DMS153 (cell line): ENCODE measurements at regions not wholly inside any gene's neighbourhood (a gene's known extent, or its start where the extent isn't known, plus 50 kb on each side); places are given as distances from the start of the nearest gene placed in this dataset.
"Not testable (repeated sequence)": the region's sequence is repeated elsewhere in the genome, so short reads cannot be mapped to it uniquely, and the experiment has no call there.

Experiments
- DNase-seq: peaks from one replicate; lab custom pipeline; 2025; lab: John Stamatoyannopoulos, UW

DNA sequence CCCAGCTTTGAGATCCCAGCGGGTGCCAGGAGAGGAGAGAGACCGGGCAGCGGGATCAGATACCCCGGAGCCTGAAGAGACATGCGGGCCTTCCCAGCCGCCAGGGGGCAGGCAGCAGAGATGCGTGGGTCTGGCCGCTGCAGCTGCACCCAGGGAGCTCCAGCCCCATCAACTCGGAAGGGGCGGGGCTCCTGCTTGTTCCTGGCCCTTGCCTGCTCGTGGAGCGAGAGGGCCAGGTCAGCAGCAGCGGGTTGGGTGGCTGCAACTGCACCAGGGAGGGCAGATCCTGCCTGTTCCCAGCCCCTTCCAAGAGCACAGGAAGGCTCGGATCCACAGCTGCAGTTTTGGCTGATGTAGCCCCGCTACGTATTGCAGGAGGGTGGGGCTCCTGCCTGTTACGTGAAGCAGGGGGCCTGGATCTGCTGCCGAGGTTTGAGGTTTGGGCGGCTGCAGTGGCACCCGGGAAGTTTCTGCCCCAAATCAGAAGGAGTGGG, 532.8 kb downstream of the RFPL4B start:
- no peak for DNase-seq

GRCh38 chr6:112881027-112881426, 533.9 kb downstream of the RFPL4B start:
- DNase-seq = no peak

DNA sequence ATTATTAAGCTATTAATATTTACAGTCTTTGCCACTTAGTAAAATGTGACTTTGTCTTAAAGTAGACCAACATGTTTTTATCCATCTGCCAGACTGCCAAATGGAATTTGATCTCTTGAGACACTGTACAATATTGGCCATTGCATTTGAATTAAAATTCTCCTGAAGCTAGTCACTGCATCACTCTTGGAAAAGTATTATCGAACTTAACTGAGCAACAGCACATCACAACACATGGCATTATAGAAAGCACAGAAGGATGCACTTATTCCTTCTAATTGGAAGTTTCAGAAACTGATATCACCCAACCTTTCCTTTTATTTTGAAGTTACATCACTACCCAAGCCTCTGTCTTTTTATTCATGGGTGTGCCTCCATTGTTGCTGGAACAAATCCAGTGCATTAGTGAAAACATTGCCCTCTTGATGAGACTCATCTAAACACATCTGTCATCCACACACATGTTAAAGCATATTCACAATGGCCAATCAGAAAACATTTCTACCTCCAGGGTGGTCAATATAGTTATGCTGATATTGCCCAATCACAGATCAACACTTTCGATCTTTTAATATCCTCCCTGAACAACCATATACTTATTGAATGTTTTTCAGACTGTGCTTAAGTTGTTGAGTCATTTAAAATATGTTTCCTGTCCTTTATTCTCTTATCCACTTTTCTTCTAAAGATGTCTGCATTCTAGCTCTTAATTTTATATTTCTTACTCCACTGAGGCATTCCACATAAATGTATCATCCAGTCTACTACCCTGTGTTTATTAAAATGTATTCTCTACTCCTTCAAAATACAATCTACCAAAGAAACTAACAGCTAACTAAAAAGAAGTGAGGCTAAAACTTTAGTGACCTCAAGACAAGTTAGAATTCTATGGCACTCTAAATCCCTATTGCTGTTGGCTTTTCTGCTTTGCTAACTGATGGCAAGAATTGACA, 535.0 kb downstream of the RFPL4B start:
- DNase-seq = no peak

- DNase-seq = no peak
Observed at GRCh38 chr6:112883095-112883494, 536.0 kb downstream of the RFPL4B start.

DNA sequence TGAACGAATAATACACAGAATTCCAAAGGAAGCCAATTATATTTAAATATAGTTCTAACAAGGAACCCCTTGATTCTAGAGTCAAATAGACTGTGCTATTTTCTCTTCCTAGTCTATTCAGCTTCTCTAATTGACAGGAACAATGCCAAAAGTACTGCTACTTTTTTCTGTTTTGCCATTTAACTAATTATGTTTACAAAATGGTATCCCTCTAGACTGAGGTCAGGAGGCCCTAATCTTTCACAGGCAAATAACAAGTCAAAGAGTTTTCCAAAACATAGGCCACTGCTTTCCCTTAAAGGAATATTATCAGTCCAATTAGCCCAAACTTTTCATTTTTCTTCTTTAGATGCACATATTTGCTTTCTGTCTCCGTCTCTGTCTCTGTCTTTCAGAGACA, 539.3 kb downstream of the RFPL4B start:
- no peak for DNase-seq

DNA sequence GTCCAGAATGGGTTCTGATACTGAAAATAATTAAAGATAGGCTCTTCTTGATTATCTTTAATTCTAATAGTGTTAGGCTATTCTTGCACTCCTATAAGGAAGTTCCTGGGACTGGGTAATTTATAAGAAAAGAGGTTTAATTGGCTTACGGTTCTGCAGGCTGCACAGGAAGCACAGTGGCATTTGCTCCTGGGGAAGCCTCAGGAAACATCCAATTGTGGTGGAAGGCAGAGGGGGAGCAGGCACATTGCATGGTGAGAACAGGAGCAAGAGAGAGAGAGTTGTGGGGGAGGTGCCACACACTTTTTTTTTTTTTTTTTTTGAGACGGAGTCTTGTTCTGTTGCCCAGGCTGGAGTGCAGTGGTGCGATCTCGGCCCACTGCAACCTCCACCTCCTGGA, 540.3 kb downstream of the RFPL4B start:
- not testable (repeated sequence) for DNase-seq

- DNase-seq = no peak
Observed at GRCh38 chr6:112899541-112899940, 552.4 kb downstream of the RFPL4B start.

- no peak for DNase-seq
Observed at GRCh38 chr6:112903361-112903760, 556.2 kb downstream of the RFPL4B start.

DNA sequence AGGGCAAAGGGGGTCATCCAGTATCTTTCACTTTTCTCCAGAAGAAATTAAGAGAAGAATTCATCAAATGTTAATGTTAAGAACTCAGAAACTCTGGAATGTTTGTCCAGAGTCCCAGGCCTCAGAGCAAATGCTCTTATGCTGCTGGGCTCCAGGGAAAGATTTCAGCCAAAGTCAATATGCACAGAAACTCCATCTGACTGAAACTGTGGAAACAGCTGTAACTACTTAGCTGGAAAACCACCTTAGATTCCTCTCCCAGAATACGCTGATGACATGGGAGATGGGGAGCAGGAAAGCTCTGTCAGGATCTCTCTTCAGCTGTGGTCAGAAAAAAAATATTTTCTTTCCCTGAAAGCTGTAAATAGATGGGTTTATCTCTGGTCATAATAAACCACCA, 559.6 kb downstream of the RFPL4B start:
- DNase-seq = no peak

DNA sequence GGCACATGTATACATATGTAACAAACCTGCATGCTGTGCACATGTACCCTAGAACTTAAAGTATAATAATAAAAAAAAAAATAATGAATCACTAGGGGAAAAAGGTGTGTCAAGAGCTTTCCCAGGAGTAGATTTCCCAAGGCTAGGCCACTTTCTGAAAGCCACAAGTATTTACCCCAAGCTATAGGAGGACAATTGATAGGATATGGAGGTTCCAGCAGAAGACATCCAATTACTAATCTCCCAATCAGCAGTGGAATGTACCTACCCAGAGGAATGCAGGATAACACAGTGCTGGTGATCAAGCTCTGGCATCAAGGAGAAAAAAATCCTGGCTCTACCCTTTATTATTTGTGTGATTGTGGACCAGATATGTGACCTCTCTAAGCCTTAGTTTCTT, 562.7 kb downstream of the RFPL4B start:
- DNase-seq = no peak

DNA sequence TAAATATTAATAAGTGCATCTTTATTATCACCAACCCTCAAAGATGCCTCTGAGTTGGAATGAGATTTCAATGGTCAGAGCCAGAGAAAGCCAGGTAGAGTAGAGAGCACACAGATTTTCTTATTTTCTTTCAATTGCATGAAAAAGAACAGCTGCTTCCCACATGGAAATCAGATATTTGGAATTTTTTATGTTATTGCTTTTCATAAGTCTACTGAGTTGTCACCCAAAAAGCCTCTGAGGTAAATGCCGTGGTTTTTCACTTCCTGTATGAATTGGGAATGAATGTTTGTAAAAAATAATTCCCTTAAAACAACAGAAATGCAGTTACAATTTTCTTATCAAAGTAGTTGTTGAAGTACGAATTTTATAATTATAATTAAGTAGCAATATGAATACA, 563.1 kb downstream of the RFPL4B start:
- no peak for DNase-seq

DNA sequence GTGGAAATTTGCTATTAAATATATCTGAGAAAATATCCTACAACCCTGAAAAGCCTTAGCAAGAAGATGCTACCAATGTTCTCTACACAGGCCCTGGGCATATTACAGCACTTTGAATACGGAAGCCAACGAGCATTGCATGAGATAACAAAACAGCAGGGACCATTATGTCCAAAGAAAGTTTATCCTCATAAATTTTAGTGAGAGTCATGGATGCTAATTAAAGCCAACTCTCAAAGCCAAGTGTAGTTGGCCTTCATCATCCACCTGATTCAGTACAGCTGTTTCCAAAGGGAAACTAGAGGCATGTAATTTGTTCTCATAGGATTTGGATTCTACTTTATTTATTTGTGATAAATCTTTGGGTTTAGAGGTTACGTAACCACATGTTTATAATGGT, 564.8 kb downstream of the RFPL4B start:
- no peak for DNase-seq

- DNase-seq = no peak
Observed at GRCh38 chr6:112912416-112913101, 565.4 kb downstream of the RFPL4B start.

- DNase-seq = not testable (repeated sequence)
Observed at GRCh38 chr6:112919744-112920143, 572.6 kb downstream of the RFPL4B start.

DNA sequence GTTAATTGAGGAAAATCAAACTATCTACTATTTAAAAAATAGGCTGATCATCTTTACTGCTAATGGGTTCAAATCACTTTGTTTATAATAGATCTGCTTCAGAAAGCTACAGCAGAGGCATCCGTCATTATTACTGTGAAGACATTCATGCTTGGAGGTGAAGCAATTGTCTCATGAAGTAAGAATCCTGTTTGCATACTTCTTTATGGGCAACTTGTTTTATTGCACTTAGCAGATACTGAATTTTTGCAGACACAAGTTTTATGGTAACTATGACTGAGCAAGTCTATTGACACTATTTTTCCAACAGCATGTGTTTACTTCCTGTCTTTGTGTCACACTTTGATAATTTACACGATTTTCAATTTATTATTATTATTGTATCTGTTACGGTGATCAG, 573.9 kb downstream of the RFPL4B start:
- DNase-seq = no peak

GRCh38 chr6:112923940-112924587, 576.9 kb downstream of the RFPL4B start:
- no peak for DNase-seq

GRCh38 chr6:112925702-112926101, 578.6 kb downstream of the RFPL4B start:
- DNase-seq = no peak

DNA sequence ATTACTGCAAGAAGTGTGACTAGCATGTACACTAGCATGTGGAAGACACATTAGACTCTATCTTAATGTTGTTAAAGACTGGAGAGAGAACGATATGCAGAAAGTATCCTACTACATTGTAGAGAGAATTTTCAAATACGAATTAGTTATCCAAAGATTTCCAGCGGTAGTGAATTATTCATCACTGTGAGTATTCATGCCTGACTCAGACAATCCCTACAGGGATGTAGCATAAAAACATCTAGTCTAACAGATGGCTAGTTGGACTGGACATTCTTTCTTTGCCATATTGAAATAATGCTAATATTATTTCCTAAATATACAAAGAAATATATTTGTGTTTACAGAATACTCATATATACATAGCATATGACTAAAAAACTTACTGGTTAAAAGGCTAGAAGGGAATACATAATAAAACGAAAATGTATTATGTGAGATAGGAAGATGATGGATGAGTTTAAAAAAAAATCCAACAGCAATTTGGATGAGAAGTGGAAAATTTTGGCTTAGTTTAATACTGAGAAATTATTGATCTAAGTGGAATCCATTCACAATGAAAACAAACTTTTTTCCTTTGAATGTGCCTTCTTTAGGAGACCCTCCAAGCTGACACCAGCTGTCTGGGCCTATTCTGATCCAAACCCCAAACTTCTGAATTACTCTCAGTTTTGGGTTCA, 580.7 kb downstream of the RFPL4B start:
- DNase-seq = no peak

DNA sequence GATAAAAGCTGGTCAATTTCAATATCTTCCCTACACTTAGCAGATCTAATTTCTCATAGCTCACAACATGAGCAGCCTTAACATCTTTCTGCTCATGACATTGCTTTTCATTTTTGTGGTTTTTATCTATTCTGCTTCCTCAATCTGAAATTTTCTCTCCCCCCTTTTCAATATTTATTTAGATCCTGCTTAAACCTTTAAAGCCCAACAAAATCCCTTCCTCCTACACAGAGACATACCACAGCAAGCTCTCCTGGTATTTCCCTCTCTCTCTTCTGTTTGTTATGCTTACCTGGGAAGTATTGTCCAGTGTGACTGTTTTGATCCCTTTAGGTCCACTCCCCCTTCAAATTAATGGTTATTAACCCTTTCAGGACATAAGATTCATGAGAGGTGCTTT, 582.5 kb downstream of the RFPL4B start:
- no peak for DNase-seq

DNA sequence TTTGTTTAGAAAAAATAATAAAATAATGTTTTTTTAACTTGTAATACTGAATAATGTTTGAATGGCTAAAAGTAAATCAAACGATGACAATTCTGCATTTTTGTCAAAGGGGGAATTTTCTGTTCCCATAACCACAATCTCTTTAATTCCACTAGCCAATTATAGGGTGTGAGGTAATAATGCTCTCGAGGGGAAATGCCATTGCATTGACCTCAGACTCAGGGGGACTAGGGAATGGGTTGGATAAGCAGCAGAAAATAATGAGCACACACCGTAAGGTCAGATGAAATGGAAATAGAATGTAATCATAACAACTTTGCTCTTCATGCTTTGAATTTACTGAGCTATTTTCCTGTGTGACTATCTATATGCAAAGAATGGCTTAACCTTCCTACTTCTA, 584.7 kb downstream of the RFPL4B start:
- DNase-seq = no peak

DNA sequence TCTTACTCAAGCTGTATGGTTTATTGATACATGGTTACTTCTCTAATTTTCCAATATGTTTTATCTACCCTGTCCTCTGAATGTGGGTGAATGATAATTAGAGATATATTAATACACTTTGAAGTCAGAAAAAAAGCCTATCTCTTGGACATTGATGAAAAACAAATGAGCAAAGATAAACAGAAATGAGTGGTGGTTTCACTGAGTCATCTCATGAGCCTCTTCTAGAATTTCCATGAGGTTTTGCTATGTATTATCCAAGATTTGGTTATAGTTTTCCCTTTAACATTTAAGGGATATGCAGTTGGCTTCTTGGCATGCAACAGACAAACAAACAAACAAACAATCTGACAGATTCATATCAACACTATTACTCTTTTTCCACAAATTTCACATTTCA, 586.8 kb downstream of the RFPL4B start:
- no peak for DNase-seq
